ENCODE measurements at regions not wholly inside any gene's neighbourhood (a gene's known extent, or its start where the extent isn't known, plus 50 kb on each side); places are given as distances from the start of the nearest gene placed in this dataset.

DNA sequence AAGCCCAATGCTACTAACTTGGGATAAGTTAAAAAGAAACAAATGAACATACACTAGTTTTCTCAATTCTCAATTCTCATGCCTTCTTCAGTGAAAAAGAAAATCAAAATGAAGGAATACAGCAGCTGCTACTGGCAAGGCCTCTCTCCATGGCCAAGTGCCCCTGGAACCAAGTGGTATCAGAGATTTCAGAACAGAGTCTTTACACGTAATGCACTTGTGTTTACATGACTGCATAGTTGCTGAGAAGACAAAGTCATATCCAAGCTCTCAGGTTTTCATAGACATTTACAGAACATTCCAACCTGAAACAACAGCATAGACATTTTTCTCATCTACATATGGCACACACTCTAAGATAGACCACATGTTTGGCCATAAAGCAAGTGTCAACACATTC, 789.9 kb downstream of the CBLN2 start:
- DNase-seq (ENCODE audit: low read depth), result no peak

GRCh38 chr18:71743634-71744033, 800.5 kb downstream of the CBLN2 start:
- DNase-seq (ENCODE audit: low read depth), result no peak

- no peak for DNase-seq (ENCODE audit: low read depth)
Observed at GRCh38 chr18:71729611-71730010, 814.5 kb downstream of the CBLN2 start.

- DNase-seq (ENCODE audit: low read depth), result no peak
Observed at GRCh38 chr18:71727909-71728308, 816.2 kb downstream of the CBLN2 start.

GRCh38 chr18:71725256-71725655, 818.9 kb downstream of the CBLN2 start:
- no peak for DNase-seq (ENCODE audit: low read depth)

DNA sequence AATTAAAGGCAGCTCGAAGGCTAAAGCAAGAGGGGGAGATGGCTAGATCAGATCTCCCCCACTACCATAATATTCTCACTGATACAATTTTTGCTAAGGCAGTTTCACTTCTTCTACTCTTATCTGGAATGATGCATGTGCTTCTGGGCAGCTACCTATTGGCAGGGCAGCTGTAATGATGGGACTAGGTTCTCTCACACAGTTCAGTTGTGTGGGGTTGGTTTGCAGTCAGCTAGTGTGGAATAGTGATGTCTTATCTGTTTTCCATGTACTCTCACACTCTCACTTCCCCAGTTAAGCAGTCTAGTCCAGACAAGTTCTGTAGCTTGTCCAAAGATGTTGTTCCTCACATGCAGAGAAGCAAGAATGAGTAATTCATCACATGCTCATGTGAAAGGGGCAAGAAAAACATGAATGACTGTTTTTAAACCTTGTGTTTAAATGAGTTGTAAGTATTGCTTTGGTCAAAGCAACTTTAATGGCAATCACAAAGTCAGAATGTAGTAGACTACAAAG, 836.1 kb downstream of the CBLN2 start:
- DNase-seq (ENCODE audit: low read depth), result no peak

- no peak for DNase-seq (ENCODE audit: low read depth)
Observed at GRCh38 chr18:71707400-71707799, 836.7 kb downstream of the CBLN2 start.

DNA sequence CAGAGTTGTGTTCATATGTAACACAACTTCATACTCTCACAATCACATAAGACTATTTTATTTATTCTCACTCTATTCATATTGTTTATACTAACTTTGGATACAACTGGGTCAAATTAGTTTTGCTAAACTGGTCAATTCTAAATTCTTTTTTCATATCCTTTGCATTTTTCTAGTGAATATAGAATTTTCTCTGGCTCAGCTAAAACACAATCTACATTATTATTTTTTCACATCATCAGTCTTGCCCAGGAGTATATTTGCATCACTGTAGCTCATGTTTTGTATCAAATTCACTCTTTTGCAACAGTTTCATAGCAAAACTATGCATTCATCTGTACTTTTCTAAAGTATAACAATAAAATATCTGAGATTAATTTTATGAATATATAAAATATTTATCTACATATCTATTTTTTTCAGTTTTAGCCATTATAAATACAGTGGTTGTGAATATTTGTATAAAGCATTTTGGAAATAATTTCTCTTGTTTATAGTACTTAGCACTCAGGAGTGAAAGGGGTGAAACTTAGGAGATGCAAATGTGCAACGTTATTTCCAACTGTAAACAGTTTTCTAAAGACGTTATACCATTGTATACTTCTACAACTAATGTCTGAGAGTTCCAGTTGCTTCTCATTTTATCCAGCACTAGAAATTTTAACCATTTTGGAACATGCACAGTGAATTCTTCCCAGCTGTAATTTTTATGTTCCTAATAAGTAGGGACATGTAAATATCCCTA, 854.6 kb downstream of the CBLN2 start:
- no peak for DNase-seq (ENCODE audit: low read depth)

GRCh38 chr18:71682591-71682990, 861.6 kb downstream of the CBLN2 start:
- DNase-seq (ENCODE audit: low read depth), result no peak

GRCh38 chr18:71678144-71678543, 866.0 kb downstream of the CBLN2 start:
- DNase-seq (ENCODE audit: low read depth), result no peak

GRCh38 chr18:71673954-71674353, 870.2 kb downstream of the CBLN2 start:
- no peak for DNase-seq (ENCODE audit: low read depth)

GRCh38 chr18:71673498-71673897, 870.6 kb downstream of the CBLN2 start:
- no peak for DNase-seq (ENCODE audit: low read depth)

DNA sequence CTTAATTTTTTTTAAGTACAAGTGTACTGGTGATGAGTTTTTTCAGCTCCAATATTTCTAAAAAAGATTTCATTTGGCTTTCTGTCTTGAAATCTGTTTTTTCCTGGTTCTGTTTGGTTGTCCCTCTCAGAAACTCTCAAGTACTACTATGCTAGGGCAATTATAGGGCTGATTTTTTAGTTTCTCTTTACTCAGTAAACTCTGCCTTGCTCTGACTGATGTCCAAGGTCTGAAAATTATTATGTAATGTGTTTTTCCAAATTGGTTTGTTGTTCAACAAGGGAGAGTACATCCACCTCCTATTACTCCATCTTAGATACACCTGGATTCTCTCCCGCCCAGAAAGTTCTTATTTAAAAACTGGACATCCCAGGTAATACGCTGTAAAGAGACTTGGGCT, 877.7 kb downstream of the CBLN2 start:
- no peak for DNase-seq (ENCODE audit: low read depth)

DNA sequence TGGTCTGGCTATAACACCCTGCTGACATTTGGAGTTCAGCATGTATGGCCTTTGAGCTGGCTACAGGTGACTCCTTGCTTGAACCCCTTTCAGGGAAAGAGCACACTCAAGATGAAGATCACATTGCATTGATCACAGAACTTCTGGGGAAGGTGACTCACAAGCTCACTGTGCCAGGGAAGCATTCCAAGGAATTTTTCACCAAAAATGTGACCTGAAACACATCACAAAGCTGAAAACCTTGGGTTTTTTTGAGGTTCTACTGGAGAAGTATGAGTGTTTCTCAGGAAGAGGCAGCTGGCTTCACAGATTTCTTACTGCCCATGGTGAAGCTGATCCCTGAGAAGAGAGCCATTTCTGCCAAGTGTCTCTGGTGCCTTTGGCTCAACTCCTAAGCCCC, 879.0 kb downstream of the CBLN2 start:
- no peak for DNase-seq (ENCODE audit: low read depth)

- no peak for DNase-seq (ENCODE audit: low read depth)
Observed at GRCh38 chr18:71643822-71644221, 900.3 kb downstream of the CBLN2 start.

GRCh38 chr18:71630696-71631095, 913.4 kb downstream of the CBLN2 start:
- no peak for DNase-seq (ENCODE audit: low read depth)

DNA sequence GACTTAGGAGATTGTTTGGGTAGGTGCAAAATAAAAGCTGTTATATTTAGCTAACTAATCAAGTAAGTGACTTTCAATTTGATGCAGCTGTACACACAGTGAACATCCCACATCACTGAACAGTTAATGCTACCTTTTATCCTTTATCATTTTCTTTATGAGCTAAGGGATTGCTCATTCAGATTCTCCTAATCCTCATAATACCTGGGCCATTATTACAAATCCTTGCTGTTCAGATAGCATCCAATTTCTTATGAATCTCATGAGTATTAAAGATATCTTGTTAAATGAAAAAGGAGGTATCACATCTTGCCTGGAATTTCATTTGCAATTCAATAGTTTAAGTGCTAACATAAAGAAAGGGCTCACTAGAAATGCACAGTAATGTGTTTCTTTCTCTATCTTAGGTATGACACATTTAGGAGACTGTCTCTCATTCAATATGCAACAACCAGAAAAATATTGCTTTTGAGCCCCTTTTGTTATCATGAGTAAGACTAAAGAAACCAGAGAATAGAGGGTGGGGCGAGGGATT, 918.5 kb downstream of the CBLN2 start:
- no peak for DNase-seq (ENCODE audit: low read depth)

DNA sequence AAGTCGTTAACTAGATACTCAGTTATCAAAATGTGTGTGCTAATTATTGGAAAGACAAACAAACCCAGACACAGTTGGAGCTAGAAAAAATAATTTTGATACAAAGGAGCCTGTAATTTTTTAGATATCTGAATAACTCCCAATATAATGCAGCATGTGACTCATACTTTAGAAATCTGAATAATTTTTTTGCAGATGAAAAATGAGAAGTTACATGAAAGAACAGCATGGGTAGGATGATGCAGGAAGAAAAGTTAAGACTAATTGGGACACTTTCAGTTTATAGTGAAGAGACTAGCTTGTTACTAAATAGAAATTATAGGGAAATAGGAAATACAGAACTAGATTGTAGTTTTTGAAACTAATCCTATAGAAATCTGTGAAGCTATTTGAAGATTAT, 945.8 kb downstream of the CBLN2 start:
- DNase-seq (ENCODE audit: low read depth), result no peak

DNA sequence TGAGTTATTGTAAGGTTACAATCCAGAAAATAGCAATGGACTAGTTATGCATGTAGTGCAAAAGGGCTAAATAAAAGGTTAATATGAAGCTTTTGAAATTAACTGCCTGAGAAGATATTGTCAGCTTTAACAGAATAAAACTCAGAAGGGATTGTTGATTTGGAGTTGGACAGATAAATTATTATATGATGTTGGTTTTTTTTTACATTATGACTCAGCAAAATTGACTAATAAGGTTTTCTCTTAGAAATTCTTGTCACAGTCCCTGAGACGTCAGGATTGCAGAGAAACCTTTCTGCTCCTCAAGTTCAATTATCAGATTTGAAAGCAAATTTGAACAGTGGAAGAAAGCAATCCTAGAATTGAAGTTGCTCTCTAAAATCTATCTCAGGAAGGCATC, 946.9 kb downstream of the CBLN2 start:
- DNase-seq (ENCODE audit: low read depth), result no peak

DNA sequence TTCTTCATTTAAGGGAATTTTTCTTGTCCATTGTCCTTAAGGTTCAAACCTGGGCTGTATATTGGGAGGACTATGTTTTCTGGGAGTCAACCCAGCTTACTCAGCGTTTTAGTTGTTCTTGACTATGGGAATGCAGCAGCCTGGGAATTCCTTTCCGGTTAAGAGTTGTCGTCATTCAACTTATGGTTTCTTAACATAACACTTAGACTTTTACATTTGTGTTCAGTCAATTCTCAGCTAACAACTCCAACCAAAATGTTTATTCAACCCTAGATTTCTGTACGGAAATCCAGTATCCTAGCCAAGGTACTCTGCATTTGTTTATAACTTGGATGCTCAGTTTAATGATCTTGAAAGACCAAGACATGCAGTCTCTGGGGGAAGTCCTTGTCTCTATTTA, 960.9 kb downstream of the CBLN2 start:
- no peak for DNase-seq (ENCODE audit: low read depth)

DNA sequence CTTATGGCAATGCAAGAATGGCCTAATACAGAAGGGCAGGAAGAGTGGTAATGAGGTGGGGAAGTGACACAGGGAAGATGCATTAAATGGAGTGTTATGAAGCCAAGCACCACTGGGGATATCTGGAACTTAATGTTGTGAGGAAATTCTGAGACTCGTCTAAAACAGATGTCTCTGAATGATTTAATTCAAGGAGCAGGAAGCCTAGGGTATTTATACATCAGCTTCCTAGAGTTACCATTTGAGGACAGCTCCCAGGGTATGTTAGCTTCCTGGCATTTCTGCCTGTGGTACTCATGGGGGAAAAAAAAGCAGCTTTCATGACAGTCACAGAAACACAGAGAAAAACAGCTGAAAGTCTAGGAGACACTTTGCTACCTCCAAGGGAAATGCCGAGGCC, 989.5 kb downstream of the CBLN2 start:
- no peak for DNase-seq (ENCODE audit: low read depth)

DNA sequence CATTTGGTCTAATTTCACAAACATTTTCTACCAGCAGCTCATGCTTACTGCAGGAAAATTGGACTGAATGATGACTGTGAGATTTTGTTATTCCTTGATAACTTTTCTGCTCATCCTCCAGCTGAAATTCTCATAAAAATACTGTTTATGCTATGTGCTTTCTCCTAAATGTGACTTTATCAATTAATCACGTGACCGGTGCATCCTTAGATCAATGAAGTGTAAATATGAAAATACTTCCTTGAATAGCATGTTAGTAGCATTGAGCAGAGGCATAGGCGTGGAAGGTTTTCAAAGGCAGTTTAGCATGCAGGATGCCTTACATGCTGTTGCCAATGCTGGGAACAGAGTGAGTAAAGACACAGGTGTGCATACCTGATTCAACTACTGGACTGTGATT, 1002.5 kb downstream of the CBLN2 start:
- DNase-seq (ENCODE audit: low read depth), result no peak

- no peak for DNase-seq (ENCODE audit: low read depth)
Observed at GRCh38 chr18:71529703-71530303, 1014.3 kb downstream of the CBLN2 start.
